HepG2 (cell line): ENCODE measurements at regions not wholly inside any gene's neighbourhood (a gene's known extent, or its start where the extent isn't known, plus 50 kb on each side); places are given as distances from the start of the nearest gene placed in this dataset.

Experiments used
- ATF7 ChIP-seq, 2 experiments: fragments of 450-650 bp in 1 of 2; sonication (generic) in 1 of 2; formaldehyde crosslinking in 1 of 2; IDR thresholded peaks; 2 replicates each; pipeline versions ENCODE4 v1.4.0 to v1.6.1; 2016 to 2020; ENCODE audit warnings: antibody characterized with exemption in 1 of 2, mild to moderate bottlenecking in 1 of 2, missing genetic modification reagents in 1 of 2
- BHLHE40 ChIP-seq: IDR thresholded peaks from 2 replicates; pipeline ENCODE4 v1.6.1; 2011; ENCODE audit warnings: low read length, improper control_type of control experiment
- CEBPB ChIP-seq: IDR thresholded peaks from 2 replicates; pipeline ENCODE4 v1.6.1; 2011; ENCODE audit warnings: low read depth, low read length, improper control_type of control experiment, borderline replicate concordance
- ELF1 ChIP-seq: sonication (generic); formaldehyde crosslinking; IDR thresholded peaks from 2 replicates; pipeline ENCODE4 v1.4.0; 2020; ENCODE audit warnings: missing genetic modification reagents
- RAD21 ChIP-seq: fragments of 450-650 bp; formaldehyde crosslinking; IDR thresholded peaks from 2 replicates; pipeline ENCODE4 v1.5.0; 2020; ENCODE audit warnings: mild to moderate bottlenecking
- TP53 ChIP-seq: sonication (generic); formaldehyde crosslinking; conservative IDR thresholded peaks from 2 replicates; pipeline ENCODE4 v1.4.0; 2020; ENCODE audit warnings: missing genetic modification reagents
- ZNF562 ChIP-seq: sonication (generic); formaldehyde crosslinking; IDR thresholded peaks from 2 replicates; pipeline ENCODE4 v1.8.0; 2022; ENCODE audit warnings: missing genetic modification reagents, borderline replicate concordance
- ZNF749 ChIP-seq: sonication (generic); formaldehyde crosslinking; IDR thresholded peaks from 2 replicates; pipeline ENCODE4 v1.8.0; 2022; ENCODE audit warnings: mild to moderate bottlenecking, missing genetic modification reagents, moderate library complexity, borderline replicate concordance
- TF ChIP-seq, protein P1 (sequence below): IDR thresholded peaks from 2 replicates; pipeline ENCODE4 v1.6.1; 2016; ENCODE audit warnings: missing genetic modification reagents, missing compliant biosample characterization
- TF ChIP-seq, protein P2 (sequence below): IDR thresholded peaks from 2 replicates; pipeline ENCODE4 v1.6.1; 2012; ENCODE audit warnings: inconsistent platforms

DNA sequence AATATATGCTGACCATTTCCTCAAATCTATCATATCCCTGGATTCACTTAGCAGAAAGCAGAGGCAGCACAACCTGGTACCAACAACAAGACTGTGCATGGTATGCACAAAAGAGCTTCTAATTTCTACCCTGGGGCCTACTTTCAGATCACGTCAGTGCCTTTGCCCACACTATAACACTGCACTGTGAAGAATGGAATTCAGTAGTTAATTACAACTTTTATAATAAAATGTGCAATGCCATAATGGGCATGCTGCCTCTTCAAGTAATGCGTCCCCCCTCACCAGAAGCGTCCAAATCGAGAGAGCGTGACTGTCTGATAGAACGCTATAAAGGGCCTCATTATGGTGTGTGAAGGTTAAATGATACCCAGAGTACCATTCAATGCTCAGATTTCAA is 328.1 kb upstream of the PKDCC start:
- TF ChIP-seq, protein P1, sequence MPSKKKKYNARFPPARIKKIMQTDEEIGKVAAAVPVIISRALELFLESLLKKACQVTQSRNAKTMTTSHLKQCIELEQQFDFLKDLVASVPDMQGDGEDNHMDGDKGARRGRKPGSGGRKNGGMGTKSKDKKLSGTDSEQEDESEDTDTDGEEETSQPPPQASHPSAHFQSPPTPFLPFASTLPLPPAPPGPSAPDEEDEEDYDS (CRISPR knock-in tag), result no peak
- TF ChIP-seq ELF1 (CRISPR knock-in tag), result no peak
- TF ChIP-seq, protein P2, sequence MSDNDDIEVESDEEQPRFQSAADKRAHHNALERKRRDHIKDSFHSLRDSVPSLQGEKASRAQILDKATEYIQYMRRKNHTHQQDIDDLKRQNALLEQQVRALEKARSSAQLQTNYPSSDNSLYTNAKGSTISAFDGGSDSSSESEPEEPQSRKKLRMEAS, result no peak
- TF ChIP-seq ATF7 (IDR thresholded peaks at IDR 0.05), result no peak
- TF ChIP-seq ATF7 (CRISPR knock-in tag; IDR thresholded peaks at IDR 0.05), result no peak
- TF ChIP-seq TP53, result no peak
- TF ChIP-seq CEBPB, result no peak
- TF ChIP-seq ZNF749 (CRISPR knock-in tag), result no peak
- no peak for TF ChIP-seq ZNF562 (CRISPR knock-in tag)
- TF ChIP-seq RAD21 (CRISPR knock-in tag), result no peak
- no peak for TF ChIP-seq BHLHE40
